Keratinocyte (primary cell): ENCODE measurements at regions not wholly inside any gene's neighbourhood (a gene's known extent, or its start where the extent isn't known, plus 50 kb on each side); places are given as distances from the start of the nearest gene placed in this dataset.

ENCODE experiments used
- DNase-seq: peaks from one replicate; pipeline ENCODE4 v3.0.0-alpha.2; 2011; ENCODE audit warnings: low read depth, missing footprints, low spot score
- FAIRE-seq: peaks from 2 replicates; lab custom pipeline; 2011; peaks lifted over from hg19 to GRCh38; lab: Jason Lieb, UNC
- H2AFZ ChIP-seq: 2 replicates; pipeline ENCODE4 v1.6.0; 2012; ENCODE audit warnings: low read length, control low read depth, inconsistent platforms; ENCODE audit not compliant: control insufficient read depth
- H3K27ac ChIP-seq: 2 replicates; pipeline ENCODE4 v1.5.1; 2011; ENCODE audit warnings: low read length; ENCODE audit not compliant: control insufficient read depth, insufficient read depth
- H3K27me3 ChIP-seq: 3 replicates; pipeline ENCODE4 v1.6.0; 2011; ENCODE audit warnings: low read length; ENCODE audit not compliant: control insufficient read depth, insufficient read depth; ENCODE audit errors: extremely low read depth
- H3K36me3 ChIP-seq, 2 experiments: 2 replicates in 1 of 2; 3 replicates in 1 of 2; pipeline ENCODE4 v1.5.1; 2011; ENCODE audit warnings: low read length in 2 of 2, mild to moderate bottlenecking in 1 of 2; ENCODE audit not compliant: control insufficient read depth in 2 of 2, insufficient read depth in 2 of 2; ENCODE audit errors: extremely low read depth in 1 of 2
- H3K4me1 ChIP-seq: 3 replicates; pipeline ENCODE4 v1.5.1; 2011; ENCODE audit warnings: low read length; ENCODE audit not compliant: control insufficient read depth, insufficient read depth; ENCODE audit errors: extremely low read depth
- H3K4me2 ChIP-seq: 3 replicates; pipeline ENCODE4 v1.6.0; 2011; ENCODE audit warnings: low read depth, low read length; ENCODE audit not compliant: control insufficient read depth, insufficient read depth; ENCODE audit errors: extremely low read depth
- H3K4me3 ChIP-seq, 3 experiments: fragments of 200-600 bp in 1 of 3; sonication (generic) in 1 of 3; 2 replicates in 2 of 3; 3 replicates in 1 of 3; pipeline ENCODE4 v1.5.1; 2011 to 2016; ENCODE audit warnings: low read length in 3 of 3, mild to moderate bottlenecking in 3 of 3, control low read depth in 2 of 3, inconsistent platforms in 1 of 3, low read depth in 1 of 3, mixed read lengths in 1 of 3, mixed run types in 1 of 3, moderate library complexity in 1 of 3; ENCODE audit not compliant: control insufficient read depth in 2 of 3, insufficient read depth in 2 of 3; ENCODE audit errors: extremely low read depth in 1 of 3
- H3K79me2 ChIP-seq: 2 replicates; pipeline ENCODE4 v1.6.0; 2012; ENCODE audit warnings: low read length; ENCODE audit not compliant: control insufficient read depth, insufficient read depth
- H3K9ac ChIP-seq: 3 replicates; pipeline ENCODE4 v1.6.0; 2011; ENCODE audit warnings: low read length; ENCODE audit not compliant: control insufficient read depth, insufficient read depth; ENCODE audit errors: extremely low read depth
- H3K9me1 ChIP-seq: 3 replicates; pipeline ENCODE4 v1.6.0; 2011; ENCODE audit warnings: low read length; ENCODE audit not compliant: control insufficient read depth, insufficient read depth; ENCODE audit errors: extremely low read depth
- H3K9me3 ChIP-seq: 2 replicates; pipeline ENCODE4 v1.5.1; 2012; ENCODE audit warnings: low read depth, low read length; ENCODE audit not compliant: control insufficient read depth
- H4K20me1 ChIP-seq: 3 replicates; pipeline ENCODE4 v1.6.0; 2011; ENCODE audit warnings: low read length; ENCODE audit not compliant: control insufficient read depth, insufficient read depth; ENCODE audit errors: extremely low read depth
- CTCF ChIP-seq, 3 experiments: IDR thresholded peaks in 1 of 3; conservative IDR thresholded peaks in 1 of 3; optimal IDR thresholded peaks in 1 of 3; 2 replicates in 2 of 3; 3 replicates in 1 of 3; pipeline versions ENCODE3 to v1.5.1; 2011; ENCODE audit warnings: low read length in 3 of 3, mild to moderate bottlenecking in 3 of 3, moderate library complexity in 2 of 3, control low read depth in 1 of 3, inconsistent platforms in 1 of 3; ENCODE audit not compliant: insufficient read depth in 2 of 3; ENCODE audit errors: extremely low read depth in 1 of 3
- EZH2 ChIP-seq: IDR thresholded peaks from one replicate; pipeline ENCODE4 v1.6.1; 2012; ENCODE audit warnings: inconsistent platforms, mild to moderate bottlenecking, low read length, moderate library complexity
- dilution Hi-C: fragments of 300-500 bp; cut with MboI; formaldehyde crosslinking; loops from one replicate; pipeline ENCODE4 v1.7.0; 2020; ENCODE audit warnings: low sequenced_read_pairs; ENCODE audit not compliant: extremely low pct_ligation_motif_present

GRCh38 chr4:32689518-32689917 lies 1969.3 kb downstream of the PCDH7 start:
- Histone ChIP-seq H4K20me1 (no peaks in the 10 kb centered on the region), H3K4me3 (no peak overlapping the region), H3K4me2 (no peak overlapping the region), H3K9me1 (no peaks in the 10 kb centered on the region), H3K27ac (no peak overlapping the region), H3K36me3 (no peaks in the 10 kb centered on the region), H3K9me3 (no peaks in the 10 kb centered on the region), H3K9ac (no peak overlapping the region), H3K4me1 (no peaks in the 10 kb centered on the region), H2AFZ (no peak overlapping the region), H3K79me2 (no peaks in the 10 kb centered on the region), H3K27me3 (no peaks in the 10 kb centered on the region)
- TF ChIP-seq EZH2 (no peak), CTCF (optimal IDR thresholded peaks at IDR 0.05 in 1 of 3, IDR thresholded peaks at IDR 0.05 in 1 of 3, conservative IDR thresholded peaks at IDR 0.05 in 1 of 3; ENCODE audit: extremely low read depth in 1 of 3, insufficient read depth in 2 of 3, low read length in 3 of 3) (no peak)
- dilution Hi-C loops, result no loop called here
- FAIRE-seq, result no peak
- DNase-seq, result no peak

- Histone ChIP-seq H4K20me1 (no peaks in the 10 kb centered on the region), H3K27me3 (no peaks in the 10 kb centered on the region), H3K4me2 (no peak overlapping the region), H3K9me1 (no peaks in the 10 kb centered on the region), H3K4me3 (no peak overlapping the region), H3K9me3 (no peaks in the 10 kb centered on the region), H3K79me2 (no peaks in the 10 kb centered on the region), H2AFZ (no peak overlapping the region), H3K4me1 (no peaks in the 10 kb centered on the region), H3K27ac (no peak overlapping the region), H3K9ac (no peak overlapping the region), H3K36me3 (no peaks in the 10 kb centered on the region)
- no peak for TF ChIP-seq EZH2
- TF ChIP-seq CTCF (optimal IDR thresholded peaks at IDR 0.05 in 1 of 3, IDR thresholded peaks at IDR 0.05 in 1 of 3, conservative IDR thresholded peaks at IDR 0.05 in 1 of 3; ENCODE audit: extremely low read depth in 1 of 3, insufficient read depth in 2 of 3, low read length in 3 of 3), result no peak
- dilution Hi-C loops, result no loop called here
- no peak for DNase-seq
- FAIRE-seq, result no peak
Measured at GRCh38 chr4:32697281-32697814, 1977.2 kb downstream of the PCDH7 start.
